Fibroblast of pulmonary artery (primary cell): ENCODE measurements at regions not wholly inside any gene's neighbourhood (a gene's known extent, or its start where the extent isn't known, plus 50 kb on each side); places are given as distances from the start of the nearest gene placed in this dataset.

Source experiments
- DNase-seq: peaks from one replicate; pipeline ENCODE4 v3.0.0-alpha.2; 2010; ENCODE audit warnings: low read depth
- H3K4me3 ChIP-seq: replicated peaks from 2 replicates; pipeline ENCODE4 v1.5.1; 2011; ENCODE audit warnings: low read depth, mild to moderate bottlenecking, control low read depth, low read length, moderate library complexity
- CTCF ChIP-seq: IDR thresholded peaks from 2 replicates; pipeline ENCODE4 v1.5.1; 2011; ENCODE audit warnings: mild to moderate bottlenecking, control low read depth, low read length, inconsistent platforms; ENCODE audit errors: missing control alignments

GRCh38 chr4:148854203-148854602 is 412.0 kb upstream of the NR3C2 start:
- H3K4me3 ChIP-seq: no peak overlapping the region
- TF ChIP-seq CTCF: no peak
- DNase-seq: no peak

- no peak overlapping the region for H3K4me3 ChIP-seq
- TF ChIP-seq CTCF: peak; percentile 1
- DNase-seq: peak; percentile 6
Measured at GRCh38 chr4:148852092-148852699, 410.0 kb upstream of the NR3C2 start.

- no peak overlapping the region for H3K4me3 ChIP-seq
- TF ChIP-seq CTCF: no peak
- peak; percentile 1 for DNase-seq
Measured at GRCh38 chr4:148850257-148850995, 408.2 kb upstream of the NR3C2 start.

GRCh38 chr4:148849581-148849980 is 407.4 kb upstream of the NR3C2 start:
- H3K4me3 ChIP-seq: no peak overlapping the region

GRCh38 chr4:148847544-148848255 is 405.5 kb upstream of the NR3C2 start:
- TF ChIP-seq CTCF: no peak
- no peak overlapping the region for H3K4me3 ChIP-seq
- no peak for DNase-seq

More at GRCh38 chr4:148849581-148849980, 407.4 kb upstream of the NR3C2 start:
- DNase-seq: no peak
- no peak for TF ChIP-seq CTCF

GRCh38 chr4:148845609-148846008 is 403.4 kb upstream of the NR3C2 start:
- no peak overlapping the region for H3K4me3 ChIP-seq
- no peak for DNase-seq
- TF ChIP-seq CTCF: no peak
